ENCODE measurements at regions not wholly inside any gene's neighbourhood (a gene's known extent, or its start where the extent isn't known, plus 50 kb on each side); places are given as distances from the start of the nearest gene placed in this dataset.

GRCh38 chr4:23373261-23373660 is 516.6 kb downstream of the PPARGC1A start:
- TF ChIP-seq CTCF (IDR thresholded peaks at IDR 0.05) (no peak), TCF7L2 (IDR thresholded peaks at IDR 0.05; ENCODE audit: low read depth, low read length) (no peak), POLR2AphosphoS5 (IDR thresholded peaks at IDR 0.05; ENCODE audit: low read depth, low read length) (no peak)
- TF ChIP-seq, protein P1, sequence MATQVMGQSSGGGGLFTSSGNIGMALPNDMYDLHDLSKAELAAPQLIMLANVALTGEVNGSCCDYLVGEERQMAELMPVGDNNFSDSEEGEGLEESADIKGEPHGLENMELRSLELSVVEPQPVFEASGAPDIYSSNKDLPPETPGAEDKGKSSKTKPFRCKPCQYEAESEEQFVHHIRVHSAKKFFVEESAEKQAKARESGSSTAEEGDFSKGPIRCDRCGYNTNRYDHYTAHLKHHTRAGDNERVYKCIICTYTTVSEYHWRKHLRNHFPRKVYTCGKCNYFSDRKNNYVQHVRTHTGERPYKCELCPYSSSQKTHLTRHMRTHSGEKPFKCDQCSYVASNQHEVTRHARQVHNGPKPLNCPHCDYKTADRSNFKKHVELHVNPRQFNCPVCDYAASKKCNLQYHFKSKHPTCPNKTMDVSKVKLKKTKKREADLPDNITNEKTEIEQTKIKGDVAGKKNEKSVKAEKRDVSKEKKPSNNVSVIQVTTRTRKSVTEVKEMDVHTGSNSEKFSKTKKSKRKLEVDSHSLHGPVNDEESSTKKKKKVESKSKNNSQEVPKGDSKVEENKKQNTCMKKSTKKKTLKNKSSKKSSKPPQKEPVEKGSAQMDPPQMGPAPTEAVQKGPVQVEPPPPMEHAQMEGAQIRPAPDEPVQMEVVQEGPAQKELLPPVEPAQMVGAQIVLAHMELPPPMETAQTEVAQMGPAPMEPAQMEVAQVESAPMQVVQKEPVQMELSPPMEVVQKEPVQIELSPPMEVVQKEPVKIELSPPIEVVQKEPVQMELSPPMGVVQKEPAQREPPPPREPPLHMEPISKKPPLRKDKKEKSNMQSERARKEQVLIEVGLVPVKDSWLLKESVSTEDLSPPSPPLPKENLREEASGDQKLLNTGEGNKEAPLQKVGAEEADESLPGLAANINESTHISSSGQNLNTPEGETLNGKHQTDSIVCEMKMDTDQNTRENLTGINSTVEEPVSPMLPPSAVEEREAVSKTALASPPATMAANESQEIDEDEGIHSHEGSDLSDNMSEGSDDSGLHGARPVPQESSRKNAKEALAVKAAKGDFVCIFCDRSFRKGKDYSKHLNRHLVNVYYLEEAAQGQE (IDR thresholded peaks at IDR 0.05; ENCODE audit: insufficient read depth in 1 of 2, low read depth in 2 of 2, low read length in 1 of 2): no peak
